ENCODE measurements at regions not wholly inside any gene's neighbourhood (a gene's known extent, or its start where the extent isn't known, plus 50 kb on each side); places are given as distances from the start of the nearest gene placed in this dataset.

- TF ChIP-seq ZBTB43 (CRISPR knock-in tag; IDR thresholded peaks at IDR 0.05) (no peak), MAX (CRISPR knock-in tag; IDR thresholded peaks at IDR 0.05) (no peak), FOXJ3 (CRISPR knock-in tag; IDR thresholded peaks at IDR 0.05; ENCODE audit: borderline replicate concordance) (no peak), SP1 (CRISPR knock-in tag; conservative IDR thresholded peaks at IDR 0.05) (no peak), CTCF (IDR thresholded peaks at IDR 0.05) (no peak), TEAD4 (CRISPR knock-in tag; IDR thresholded peaks at IDR 0.05) (no peak)
These were observed 614.9 kb downstream of the SLC16A7 start for GRCh38 chr12:60210756-60211155.
